GM12865 (cell line): ENCODE measurements at regions not wholly inside any gene's neighbourhood (a gene's known extent, or its start where the extent isn't known, plus 50 kb on each side); places are given as distances from the start of the nearest gene placed in this dataset.
"Not testable (repeated sequence)": the region's sequence is repeated elsewhere in the genome, so short reads cannot be mapped to it uniquely, and the experiment has no call there.

Source experiments
- DNase-seq: peaks from one replicate; pipeline ENCODE4 v3.0.0; 2010; ENCODE audit warnings: low read depth
- H3K4me3 ChIP-seq: 2 replicates; pipeline ENCODE4 v1.5.1; 2011; ENCODE audit warnings: mild to moderate bottlenecking, low read depth, low read length, control low read depth
- TF ChIP-seq, protein P1 (sequence below): IDR thresholded peaks from 2 replicates; pipeline ENCODE4 v1.5.1; 2011; ENCODE audit warnings: low read length, control low read depth, low read depth, inconsistent platforms; ENCODE audit not compliant: insufficient read depth; ENCODE audit errors: missing control alignments

DNA sequence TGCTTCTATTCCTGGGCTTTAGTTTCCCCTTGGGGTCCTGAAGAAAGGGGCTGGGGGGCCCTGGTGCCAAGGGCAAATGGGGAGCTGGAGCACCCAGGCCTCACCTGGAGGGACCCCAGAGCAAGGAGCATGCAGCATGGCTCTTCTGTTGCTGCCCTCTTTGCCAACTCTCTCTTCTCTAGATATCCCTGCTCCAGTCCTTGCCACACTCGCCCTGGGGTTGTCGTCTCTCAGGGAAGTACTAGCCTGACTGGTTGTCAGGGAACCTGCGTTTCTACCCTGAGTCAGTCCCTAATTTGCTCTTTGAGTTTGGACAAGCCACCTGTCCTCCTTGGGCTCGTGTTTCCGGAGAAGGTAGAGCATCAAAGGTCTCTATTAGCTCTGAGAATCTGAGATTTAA, 63.7 kb upstream of the UBE2Q2 start:
- DNase-seq: no peak
- TF ChIP-seq, protein P1, sequence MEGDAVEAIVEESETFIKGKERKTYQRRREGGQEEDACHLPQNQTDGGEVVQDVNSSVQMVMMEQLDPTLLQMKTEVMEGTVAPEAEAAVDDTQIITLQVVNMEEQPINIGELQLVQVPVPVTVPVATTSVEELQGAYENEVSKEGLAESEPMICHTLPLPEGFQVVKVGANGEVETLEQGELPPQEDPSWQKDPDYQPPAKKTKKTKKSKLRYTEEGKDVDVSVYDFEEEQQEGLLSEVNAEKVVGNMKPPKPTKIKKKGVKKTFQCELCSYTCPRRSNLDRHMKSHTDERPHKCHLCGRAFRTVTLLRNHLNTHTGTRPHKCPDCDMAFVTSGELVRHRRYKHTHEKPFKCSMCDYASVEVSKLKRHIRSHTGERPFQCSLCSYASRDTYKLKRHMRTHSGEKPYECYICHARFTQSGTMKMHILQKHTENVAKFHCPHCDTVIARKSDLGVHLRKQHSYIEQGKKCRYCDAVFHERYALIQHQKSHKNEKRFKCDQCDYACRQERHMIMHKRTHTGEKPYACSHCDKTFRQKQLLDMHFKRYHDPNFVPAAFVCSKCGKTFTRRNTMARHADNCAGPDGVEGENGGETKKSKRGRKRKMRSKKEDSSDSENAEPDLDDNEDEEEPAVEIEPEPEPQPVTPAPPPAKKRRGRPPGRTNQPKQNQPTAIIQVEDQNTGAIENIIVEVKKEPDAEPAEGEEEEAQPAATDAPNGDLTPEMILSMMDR: no peak

DNA sequence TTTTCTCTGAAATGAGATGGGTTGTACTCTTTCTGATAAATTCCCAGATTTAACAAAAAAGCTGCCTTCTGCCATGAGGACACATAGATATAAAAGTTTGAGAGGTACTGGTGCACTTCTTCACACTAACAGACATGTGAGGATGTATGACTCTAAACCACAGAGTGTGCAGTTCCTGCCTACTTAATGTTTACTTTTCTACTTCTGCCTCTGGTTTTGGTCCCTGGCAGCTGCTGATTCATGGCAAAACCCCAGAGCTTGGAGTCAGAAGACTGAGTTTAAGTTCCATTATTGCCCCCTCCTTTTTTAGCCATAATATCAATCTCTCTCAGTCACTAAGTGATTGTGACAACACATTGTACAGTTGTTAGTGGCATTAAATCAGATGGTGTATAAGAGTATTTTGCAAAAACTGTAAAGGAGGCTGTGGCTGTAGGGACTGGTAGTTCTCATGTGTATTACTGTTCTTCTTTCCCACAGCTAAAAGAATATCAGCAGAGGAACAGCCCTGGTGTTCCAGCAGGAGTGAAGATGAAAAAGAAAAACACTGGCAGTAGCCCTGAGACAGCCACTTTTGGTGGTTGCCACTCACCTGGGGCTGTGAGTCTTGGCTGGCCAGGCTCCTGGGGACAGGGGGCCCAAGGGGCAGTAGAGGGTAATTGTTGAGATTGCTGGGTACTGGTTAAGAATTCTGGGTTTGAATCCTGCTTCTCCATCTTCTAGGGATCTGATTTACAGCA, 64.4 kb upstream of the CSPG4 start:
- DNase-seq, H3K4me3 ChIP-seq: not testable (repeated sequence)

More for the DNA sequence above, 63.7 kb upstream of the UBE2Q2 start:
- no peak overlapping the region for H3K4me3 ChIP-seq

DNA sequence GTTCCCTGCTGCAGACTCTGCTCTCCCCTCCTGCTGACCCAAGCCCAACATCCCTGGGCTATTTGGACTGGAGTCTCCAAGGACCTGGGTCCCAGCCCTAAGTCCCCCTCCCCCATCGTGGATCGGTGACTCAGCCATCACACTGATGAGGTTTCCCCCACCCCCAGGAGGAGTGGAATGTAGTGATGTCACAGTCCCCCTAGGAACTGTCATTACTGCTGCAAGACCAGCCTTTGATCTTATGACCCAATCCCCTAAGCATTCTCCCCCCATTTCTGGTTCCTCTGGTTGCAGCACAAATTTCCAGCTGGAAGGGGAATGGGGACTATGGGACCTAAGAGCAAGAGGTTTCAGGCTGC, 63.4 kb upstream of the CSPG4 start:
- TF ChIP-seq, protein P1: no peak

DNA sequence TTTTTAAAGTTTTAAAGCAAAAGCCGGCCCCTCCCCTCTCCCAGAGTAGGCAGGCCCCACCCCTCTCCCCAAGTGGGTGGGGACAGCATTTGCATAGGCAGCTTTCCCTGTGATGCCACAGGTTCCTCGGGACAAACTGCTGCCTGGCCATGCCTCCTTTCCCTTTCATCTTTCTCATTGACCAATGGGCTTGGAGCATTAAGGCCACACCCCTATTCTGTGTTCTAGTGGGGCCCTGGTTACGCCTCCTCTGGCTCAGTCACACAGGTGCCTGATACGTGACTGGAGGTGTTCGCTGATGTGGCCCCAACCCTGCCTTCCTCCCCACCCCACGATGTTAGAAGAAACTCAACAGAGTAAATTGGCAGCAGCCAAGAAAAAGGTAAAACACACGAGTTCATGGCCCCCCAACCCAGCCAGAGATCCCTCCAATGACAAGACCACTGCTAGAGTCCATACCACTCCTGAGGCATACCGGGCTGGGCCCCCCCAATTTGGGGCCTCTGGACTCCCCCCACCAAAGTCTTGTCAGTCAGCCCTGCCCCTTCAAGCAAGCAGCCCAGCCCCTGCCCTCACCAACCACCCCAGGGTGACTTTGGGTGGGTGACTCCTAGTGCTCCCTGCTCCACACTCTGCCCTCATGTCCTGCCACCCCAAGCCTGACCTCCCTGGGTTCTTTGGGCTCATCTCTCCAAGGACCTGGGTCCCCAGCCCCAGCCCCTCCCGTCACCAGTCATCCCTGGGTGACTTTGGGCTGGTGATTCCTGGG, 62.8 kb upstream of the CSPG4 start:
- peak; percentile 11 for DNase-seq
- no peak overlapping the region for H3K4me3 ChIP-seq
- TF ChIP-seq, protein P1: no peak

More for the DNA sequence above, 63.4 kb upstream of the CSPG4 start:
- H3K4me3 ChIP-seq: no peak overlapping the region
- no peak for DNase-seq

DNA sequence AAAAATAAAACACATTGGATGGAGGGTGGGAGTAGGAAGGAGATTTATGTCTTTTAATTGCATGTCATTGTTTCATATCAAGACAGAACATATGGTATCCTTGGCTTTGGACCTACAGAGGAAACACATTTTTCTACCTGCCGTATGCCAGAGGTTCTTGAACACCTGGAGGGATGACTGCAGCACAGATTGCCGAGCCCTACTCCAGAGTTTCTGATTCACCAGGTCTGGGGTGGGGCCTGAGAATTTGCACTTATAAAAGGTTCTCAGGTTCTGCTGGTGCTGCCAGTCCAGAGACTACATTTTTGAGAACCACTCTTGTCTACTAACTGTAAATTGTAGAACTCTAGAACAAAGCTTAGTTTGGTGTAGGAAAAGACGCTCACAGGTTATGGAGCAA, 61.3 kb upstream of the CSPG4 start:
- not testable (repeated sequence) for DNase-seq, H3K4me3 ChIP-seq

DNA sequence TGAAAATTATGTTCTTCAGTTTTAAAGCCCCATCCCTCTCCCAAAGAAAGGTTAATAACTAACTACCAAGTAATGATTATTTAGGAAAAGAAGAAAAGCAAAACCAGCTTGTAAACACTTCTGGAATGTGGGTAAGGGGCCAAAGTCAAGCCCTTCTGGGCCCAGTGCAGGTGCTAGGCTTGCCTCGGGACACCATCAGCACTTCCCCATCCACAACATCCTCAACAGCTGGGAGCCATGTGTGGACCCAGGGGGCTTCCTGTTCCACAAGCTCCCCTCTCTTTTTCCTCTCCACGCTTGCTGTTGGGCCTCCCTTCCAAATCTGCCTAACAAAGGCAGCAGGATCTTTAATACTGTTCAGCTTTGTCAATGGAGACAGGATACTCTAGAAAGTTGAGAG, 58.4 kb upstream of the CSPG4 start:
- not testable (repeated sequence) for DNase-seq, H3K4me3 ChIP-seq

DNA sequence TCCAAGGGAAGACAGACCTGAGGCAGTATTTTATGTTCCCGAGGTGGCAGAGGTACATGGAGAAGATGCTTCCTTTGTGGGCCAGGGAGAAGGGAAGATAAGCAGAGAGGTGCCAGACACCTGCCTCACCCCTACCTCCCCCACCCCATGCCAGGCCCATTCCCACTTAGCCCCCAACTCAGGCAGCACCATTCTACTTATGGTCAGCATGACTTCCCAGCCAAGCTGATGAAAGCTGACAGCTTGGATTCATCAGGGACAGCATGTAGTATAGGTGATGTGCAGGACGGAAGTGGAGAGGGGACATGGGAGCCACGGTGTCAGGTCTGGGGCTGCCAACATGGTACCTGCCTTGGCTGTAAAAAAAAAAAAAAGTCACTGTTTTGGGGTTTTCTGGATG, 57.5 kb upstream of the CSPG4 start:
- TF ChIP-seq, protein P1: no peak
- DNase-seq: no peak
- H3K4me3 ChIP-seq: no peak overlapping the region

DNA sequence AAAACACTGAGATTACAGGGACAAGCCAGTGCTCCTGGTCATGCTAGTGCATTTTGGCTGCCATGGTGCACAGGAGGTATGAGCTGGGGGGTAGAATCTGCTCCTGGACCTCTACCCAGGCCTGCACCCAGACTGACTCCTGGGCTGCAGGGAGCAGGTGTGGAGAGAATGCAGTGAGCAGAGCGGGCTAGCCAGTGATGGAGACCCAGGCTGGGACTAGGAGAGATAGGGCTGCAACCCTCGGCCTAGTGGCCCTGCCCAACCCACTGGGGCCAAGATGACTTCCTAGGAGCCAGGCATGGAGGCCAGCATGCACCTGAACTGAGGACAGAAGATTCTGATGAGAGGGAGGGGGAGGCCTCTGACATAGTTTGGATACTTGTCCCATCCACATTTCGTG, 55.9 kb upstream of the CSPG4 start:
- H3K4me3 ChIP-seq, DNase-seq: not testable (repeated sequence)

DNA sequence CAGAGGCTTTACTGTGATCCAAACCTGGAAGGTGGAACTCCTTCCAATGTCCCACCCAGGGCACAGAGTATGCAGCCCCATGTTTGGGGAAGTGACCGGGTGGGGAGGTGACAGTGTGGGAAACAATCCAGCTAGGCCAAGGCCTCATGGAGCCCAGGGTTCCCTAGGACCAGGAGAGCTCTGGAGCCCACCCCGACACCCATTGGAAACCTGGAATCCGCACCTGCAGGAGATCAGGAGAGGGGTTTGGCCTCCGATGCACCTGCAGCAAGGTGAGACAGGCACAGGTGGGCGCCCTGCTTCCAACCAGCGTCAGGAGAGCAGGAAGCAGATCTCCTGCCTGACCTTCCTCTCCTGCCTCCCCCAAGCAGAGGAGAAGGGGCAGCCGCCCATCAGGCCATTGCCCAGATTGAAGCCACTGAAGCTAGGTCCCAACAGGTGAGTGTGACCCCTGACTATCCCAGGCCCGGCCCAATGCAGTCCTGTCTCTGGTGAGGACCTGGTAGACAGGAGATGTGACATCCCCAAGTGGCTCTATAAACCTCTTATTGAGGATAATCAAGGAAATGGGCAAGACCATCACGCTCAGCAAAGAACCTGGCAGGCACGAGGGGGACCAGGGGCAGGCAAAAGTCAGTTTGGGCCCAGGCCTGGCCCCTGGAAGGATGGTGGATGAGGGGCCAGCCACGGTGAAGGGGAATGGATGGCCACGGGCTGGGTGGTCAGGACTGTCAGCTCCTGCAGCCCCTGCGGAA, 53.1 kb upstream of the CSPG4 start:
- DNase-seq, H3K4me3 ChIP-seq: not testable (repeated sequence)

DNA sequence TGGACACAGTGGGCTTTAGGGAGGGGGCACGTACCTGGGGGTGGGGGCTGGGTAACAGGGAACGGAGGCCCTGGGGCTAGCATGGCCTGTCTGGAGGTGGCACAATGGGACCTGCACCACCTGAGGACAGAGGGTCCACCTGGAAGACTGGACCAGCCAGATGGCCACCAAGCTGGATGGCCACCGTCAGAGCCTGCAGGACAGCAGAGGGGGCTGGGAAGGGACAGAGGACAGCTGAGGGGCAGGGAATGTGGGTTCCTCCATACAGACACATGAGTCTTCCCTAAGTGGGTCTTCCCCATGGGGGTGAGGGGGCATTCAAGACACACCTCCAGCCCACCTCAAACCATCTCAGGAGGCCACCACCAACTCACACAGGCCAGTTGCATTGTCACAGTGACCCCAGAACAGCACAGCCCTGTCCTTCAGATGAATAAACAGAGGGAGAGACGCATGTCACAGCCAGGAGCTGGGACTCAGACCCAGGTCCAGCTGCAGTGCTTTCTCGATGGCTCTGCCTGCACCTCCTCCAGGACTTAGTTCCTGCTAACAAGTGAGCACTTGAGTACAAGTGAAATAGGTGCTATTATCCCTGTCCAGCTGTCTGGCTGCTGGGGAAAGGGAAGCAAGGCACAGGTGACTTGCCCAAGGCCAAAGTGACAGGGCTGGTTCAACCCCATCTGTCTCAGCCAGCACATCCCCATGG, 52.4 kb upstream of the CSPG4 start:
- DNase-seq: not testable (repeated sequence)

DNA sequence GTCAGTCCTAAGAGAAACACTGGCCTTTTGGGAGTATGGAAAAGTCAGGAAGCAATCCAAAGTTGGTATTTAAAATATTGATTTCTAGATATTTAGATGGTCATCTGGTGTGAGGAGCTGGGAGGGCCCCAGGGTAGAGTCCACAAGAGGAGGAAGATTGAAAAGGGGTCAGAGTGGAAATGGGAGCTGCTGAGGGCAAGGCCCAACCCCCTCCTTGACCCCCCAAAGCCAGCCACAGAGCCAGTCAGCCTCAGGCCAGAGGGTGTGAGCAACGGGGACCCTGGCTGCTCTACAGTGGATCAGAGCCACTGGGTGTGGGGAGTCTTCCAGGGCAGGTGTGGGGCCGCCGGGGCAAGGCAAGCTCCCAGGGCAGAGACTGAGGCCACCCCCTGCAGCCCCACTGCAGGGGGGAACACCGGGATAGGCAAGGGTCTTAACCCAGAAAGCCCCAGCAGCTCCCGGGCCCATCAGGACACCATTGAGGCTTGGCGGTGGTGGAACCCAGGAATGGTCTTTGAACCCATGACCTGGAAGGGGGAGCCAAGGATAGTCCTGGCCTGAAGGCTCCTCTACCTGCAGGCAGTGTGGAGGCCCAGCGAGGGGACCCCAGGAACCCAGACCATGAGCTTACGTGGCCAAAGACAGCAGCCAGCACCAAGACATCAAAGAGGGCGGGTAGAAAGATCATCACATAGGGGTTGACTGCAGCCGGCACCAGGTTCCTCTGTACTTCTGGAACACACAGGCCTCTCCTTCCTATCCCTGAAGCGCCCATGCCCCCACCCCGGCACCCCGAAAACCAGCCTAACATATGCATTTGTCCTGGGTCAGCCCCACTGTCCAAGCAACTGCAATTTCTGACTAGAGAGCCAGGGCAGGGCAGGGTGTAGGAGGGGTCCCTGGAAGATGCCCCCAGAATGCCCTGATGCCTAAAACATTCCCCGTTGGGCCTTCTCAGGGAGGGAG, 51.3 kb upstream of the CSPG4 start:
- not testable (repeated sequence) for DNase-seq, H3K4me3 ChIP-seq

More for the DNA sequence above, 52.4 kb upstream of the CSPG4 start:
- not testable (repeated sequence) for H3K4me3 ChIP-seq
